ENCODE measurements at regions not wholly inside any gene's neighbourhood (a gene's known extent, or its start where the extent isn't known, plus 50 kb on each side); places are given as distances from the start of the nearest gene placed in this dataset.
A peak's percentile ranks its signal among the peaks of the same experiment; 100 is the strongest.

- no peak for DNase-seq
- no peak overlapping the region for H3K4me3 ChIP-seq
- no peaks in the 10 kb centered on the region for H3K36me3 ChIP-seq
- peak overlapping the region; percentile 43 for H3K27ac ChIP-seq (replicated peaks)
- no peak for TF ChIP-seq CTCF (IDR thresholded peaks at IDR 0.05; ENCODE audit: borderline replicate concordance)
- intact Hi-C loops (cut with micrococcal nuclease): no loop called here
- peaks cover 44% of the 10 kb centered on the region for H3K4me1 ChIP-seq
- peaks cover 7% of the 10 kb centered on the region for H3K27me3 ChIP-seq (ENCODE audit: low read depth)
- peaks cover 17% of the 10 kb centered on the region for H3K9me3 ChIP-seq (replicated peaks)
Measured at GRCh38 chr9:88818495-88819201, 172.6 kb upstream of the S1PR3 start.

GRCh38 chr9:88819476-88819875 is 171.8 kb upstream of the S1PR3 start:
- no peak for DNase-seq
- no peak for TF ChIP-seq CTCF (IDR thresholded peaks at IDR 0.05; ENCODE audit: borderline replicate concordance)
- Histone ChIP-seq H3K36me3 (no peaks in the 10 kb centered on the region), H3K4me1 (peaks cover 36% of the 10 kb centered on the region), H3K27ac (replicated peaks) (no peak overlapping the region), H3K4me3 (no peak overlapping the region), H3K9me3 (replicated peaks) (peaks cover 17% of the 10 kb centered on the region), H3K27me3 (ENCODE audit: low read depth) (peaks cover 4% of the 10 kb centered on the region)
- intact Hi-C loops (cut with micrococcal nuclease): no loop called here

GRCh38 chr9:88820055-88820454 is 171.2 kb upstream of the S1PR3 start:
- Histone ChIP-seq H3K9me3 (replicated peaks) (peaks cover 17% of the 10 kb centered on the region), H3K36me3 (no peaks in the 10 kb centered on the region), H3K4me3 (no peak overlapping the region), H3K27me3 (ENCODE audit: low read depth) (no peaks in the 10 kb centered on the region), H3K4me1 (peaks cover 31% of the 10 kb centered on the region), H3K27ac (replicated peaks) (no peak overlapping the region)
- intact Hi-C loops (cut with micrococcal nuclease): no loop called here
- TF ChIP-seq CTCF (IDR thresholded peaks at IDR 0.05; ENCODE audit: borderline replicate concordance): no peak
- no peak for DNase-seq

- no peak overlapping the region for H3K4me3 ChIP-seq
- intact Hi-C loops (cut with micrococcal nuclease): no loop called here
Measured at GRCh38 chr9:88821033-88821745, 170.1 kb upstream of the S1PR3 start.

GRCh38 chr9:88821746-88822106 is 169.5 kb upstream of the S1PR3 start:
- H3K27ac ChIP-seq (replicated peaks): no peak overlapping the region
- H3K9me3 ChIP-seq (replicated peaks): peaks cover 22% of the 10 kb centered on the region
- no peak for TF ChIP-seq CTCF (IDR thresholded peaks at IDR 0.05; ENCODE audit: borderline replicate concordance)
- peaks cover 4% of the 10 kb centered on the region for H3K27me3 ChIP-seq (ENCODE audit: low read depth)
- intact Hi-C loops (cut with micrococcal nuclease): no loop called here
- H3K36me3 ChIP-seq: no peaks in the 10 kb centered on the region
- H3K4me3 ChIP-seq: no peak overlapping the region
- peaks cover 23% of the 10 kb centered on the region for H3K4me1 ChIP-seq
- DNase-seq: no peak

More at GRCh38 chr9:88821033-88821745, 170.1 kb upstream of the S1PR3 start:
- no peaks in the 10 kb centered on the region for H3K27me3 ChIP-seq (ENCODE audit: low read depth)
- no peak for TF ChIP-seq CTCF (IDR thresholded peaks at IDR 0.05; ENCODE audit: borderline replicate concordance)
- H3K4me1 ChIP-seq: peaks cover 23% of the 10 kb centered on the region
- DNase-seq: no peak
- no peak overlapping the region for H3K27ac ChIP-seq (replicated peaks)
- H3K36me3 ChIP-seq: no peaks in the 10 kb centered on the region
- peaks cover 19% of the 10 kb centered on the region for H3K9me3 ChIP-seq (replicated peaks)
